Nucleus accumbens (tissue), 56 donors: ENCODE measurements at regions not wholly inside any gene's neighbourhood (a gene's known extent, or its start where the extent isn't known, plus 50 kb on each side); places are given as distances from the start of the nearest gene placed in this dataset.
"Not testable (repeated sequence)": the region's sequence is repeated elsewhere in the genome, so short reads cannot be mapped to it uniquely, and the experiment has no call there.

Experiments
- DNase-seq, 56 donors: peaks; one replicate each; lab custom pipeline; 2025; lab: John Stamatoyannopoulos, UW

GRCh38 chr7:69246758-69247157, 351.5 kb upstream of the AUTS2 start:
- peak in 25 of 56 donors; percentile 1 to 52 (median 13) for DNase-seq

GRCh38 chr7:69248382-69248828, 349.9 kb upstream of the AUTS2 start:
- DNase-seq, result not testable (repeated sequence)

- no peak for DNase-seq
Observed at GRCh38 chr7:69250958-69251357, 347.3 kb upstream of the AUTS2 start.

GRCh38 chr7:69254643-69255042, 343.6 kb upstream of the AUTS2 start:
- DNase-seq, result no peak

GRCh38 chr7:69256634-69257081, 341.6 kb upstream of the AUTS2 start:
- peak in 37 of 56 donors; percentile 1 to 65 (median 14) for DNase-seq

GRCh38 chr7:69257592-69257991, 340.7 kb upstream of the AUTS2 start:
- no peak for DNase-seq

- DNase-seq, result no peak
Observed at GRCh38 chr7:69259445-69259844, 338.8 kb upstream of the AUTS2 start.

GRCh38 chr7:69260023-69260422, 338.3 kb upstream of the AUTS2 start:
- no peak for DNase-seq

GRCh38 chr7:69263550-69263949, 334.7 kb upstream of the AUTS2 start:
- no peak for DNase-seq

- peak in 4 of 56 donors; percentile 0 to 23 (median 4) for DNase-seq
Observed at GRCh38 chr7:69269806-69270205, 328.5 kb upstream of the AUTS2 start.

DNA sequence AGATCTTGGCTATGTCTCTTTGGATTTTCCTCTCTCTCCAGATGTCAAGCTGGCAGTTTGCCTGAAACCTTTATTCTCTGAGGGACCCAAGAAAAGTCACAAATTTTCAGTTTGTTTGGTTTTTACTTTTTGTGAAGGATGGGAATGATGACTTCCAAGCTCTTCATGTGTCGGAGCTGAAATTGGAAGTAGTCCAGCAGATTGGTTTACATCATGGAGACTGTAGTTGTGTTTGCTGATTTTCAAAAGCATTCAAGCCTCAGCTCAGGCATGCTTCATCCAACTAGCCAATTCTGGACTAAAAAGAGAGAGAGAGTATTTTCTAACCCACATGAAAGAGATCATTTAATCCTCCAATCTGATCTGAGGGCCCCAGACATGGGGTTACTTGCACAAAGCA, 326.2 kb upstream of the AUTS2 start:
- no peak for DNase-seq

GRCh38 chr7:69276011-69276729, 322.1 kb upstream of the AUTS2 start:
- no peak for DNase-seq

GRCh38 chr7:69277366-69277765, 320.9 kb upstream of the AUTS2 start:
- no peak for DNase-seq

DNA sequence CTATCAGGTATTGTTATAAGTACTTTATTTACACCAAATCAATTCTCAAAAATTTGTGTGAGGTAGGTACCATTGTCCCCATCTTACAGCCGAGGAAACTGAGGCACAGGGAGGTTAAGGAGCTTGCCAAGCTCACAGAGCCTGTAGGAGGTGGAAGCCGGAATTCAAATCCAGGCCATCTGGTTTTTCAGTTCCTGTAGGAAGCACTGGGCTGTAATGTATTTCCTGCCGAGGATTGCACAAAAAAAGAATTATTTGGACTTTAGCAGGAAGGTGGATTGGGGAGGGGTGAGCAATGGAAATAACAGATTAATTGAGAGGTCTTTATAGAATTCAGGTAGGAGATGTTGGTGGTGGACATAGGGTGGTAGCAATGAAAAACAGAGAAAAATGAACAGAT, 315.3 kb upstream of the AUTS2 start:
- no peak for DNase-seq

DNA sequence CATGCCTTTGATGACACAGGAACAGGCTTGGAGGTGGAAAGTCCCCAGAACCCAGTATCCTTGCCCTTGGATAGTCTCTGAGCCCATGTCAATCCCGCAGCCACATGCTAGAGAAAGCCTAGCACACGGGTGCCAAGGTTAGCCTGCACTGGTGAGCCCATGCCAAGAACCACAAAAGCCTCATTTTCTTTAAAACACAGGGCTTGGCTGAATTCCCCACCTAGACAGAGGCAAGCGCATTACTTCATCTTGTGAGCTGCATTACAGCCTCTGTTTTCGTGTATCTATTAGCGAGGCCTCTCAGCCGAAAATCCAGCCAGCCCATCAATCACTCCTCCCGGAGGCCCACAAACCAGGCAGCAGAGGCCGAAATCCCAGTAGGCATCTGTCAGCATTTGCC, 314.9 kb upstream of the AUTS2 start:
- peak in 29 of 56 donors; percentile 1 to 50 (median 20) for DNase-seq

- DNase-seq, result no peak
Observed at GRCh38 chr7:69285854-69286253, 312.4 kb upstream of the AUTS2 start.

DNA sequence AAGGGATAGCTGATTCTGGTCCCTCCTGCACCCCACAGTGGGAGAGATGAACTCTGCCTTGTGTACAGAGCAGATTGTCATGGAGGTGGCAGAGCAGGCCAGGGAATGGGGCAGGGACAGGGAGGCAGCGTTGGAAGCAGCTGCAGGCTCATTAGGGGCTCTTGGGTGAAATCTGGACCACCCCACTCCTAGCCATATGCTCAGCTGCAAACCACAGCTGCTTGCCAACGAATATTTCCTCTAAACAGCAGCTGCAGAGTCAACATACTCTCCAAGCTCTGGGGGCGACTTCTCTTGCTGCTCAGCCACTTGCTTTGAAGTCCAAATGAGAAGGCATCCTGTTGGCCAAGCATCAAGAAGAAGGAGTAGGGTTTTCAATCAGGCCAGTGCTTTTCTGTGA, 302.3 kb upstream of the AUTS2 start:
- no peak for DNase-seq

DNA sequence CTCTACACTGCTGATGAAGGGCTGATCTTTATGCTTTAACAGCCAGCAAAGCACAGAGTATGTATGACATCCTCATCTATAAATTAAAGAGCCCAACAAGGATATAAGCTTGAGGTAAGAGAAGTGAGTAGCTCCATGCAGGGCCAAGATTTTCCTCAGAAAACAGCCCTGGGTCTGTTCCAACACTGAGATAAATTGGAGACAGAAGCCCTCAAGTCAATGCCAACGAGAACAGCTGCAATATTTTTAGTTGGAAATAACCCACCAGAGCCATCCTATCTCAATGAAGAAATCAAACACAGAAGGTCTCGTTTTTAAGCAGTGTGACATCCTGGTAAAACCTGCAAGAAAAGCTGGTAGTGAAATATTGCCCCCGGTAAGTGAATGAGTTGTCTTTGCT, 297.0 kb upstream of the AUTS2 start:
- DNase-seq, result no peak

- DNase-seq, result no peak
Observed at GRCh38 chr7:69309601-69310000, 288.7 kb upstream of the AUTS2 start.

GRCh38 chr7:69311489-69311888, 286.8 kb upstream of the AUTS2 start:
- DNase-seq, result no peak

DNA sequence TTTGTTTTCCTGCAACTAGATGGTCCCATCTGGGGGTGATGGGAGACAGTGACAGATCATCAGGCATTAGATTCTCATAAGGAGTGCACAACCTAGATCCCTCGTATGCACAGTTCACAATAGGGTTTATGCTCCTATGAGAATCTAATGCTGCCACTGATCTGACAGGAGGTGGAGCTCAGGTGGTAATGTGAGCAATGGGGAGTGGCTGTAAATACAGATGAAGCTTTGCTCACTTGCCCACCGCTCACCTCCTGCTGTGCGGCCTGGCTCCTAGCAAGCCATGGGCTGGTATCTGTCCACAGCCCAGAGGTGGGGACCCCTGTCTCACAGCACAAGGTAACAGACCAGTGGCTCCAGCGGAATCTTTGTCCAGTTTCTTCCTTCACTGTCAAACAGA, 284.4 kb upstream of the AUTS2 start:
- not testable (repeated sequence) for DNase-seq

DNA sequence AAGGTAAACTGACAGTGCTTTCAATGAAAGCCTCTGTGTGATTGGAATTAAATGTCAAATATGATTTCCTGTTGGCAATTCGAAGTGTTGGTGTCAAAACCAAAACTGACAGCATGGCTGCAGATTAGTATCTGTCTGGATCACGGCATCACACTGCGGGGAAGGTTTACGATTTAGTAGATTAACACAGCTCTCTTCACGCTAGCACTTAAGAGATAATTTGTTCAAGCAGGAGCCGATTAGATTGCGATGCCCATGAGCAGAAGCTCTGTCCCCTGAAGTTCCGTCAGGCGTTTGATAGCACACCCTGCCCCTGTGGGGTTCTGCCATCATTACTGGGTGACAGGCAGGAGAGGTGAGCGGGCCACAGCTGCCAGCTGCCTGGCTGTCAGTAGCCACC, 279.5 kb upstream of the AUTS2 start:
- no peak for DNase-seq

GRCh38 chr7:69328516-69328915, 269.8 kb upstream of the AUTS2 start:
- no peak for DNase-seq
